ENCODE measurements at regions not wholly inside any gene's neighbourhood (a gene's known extent, or its start where the extent isn't known, plus 50 kb on each side); places are given as distances from the start of the nearest gene placed in this dataset.

- Mint-ChIP-seq H3K9me3 (ENCODE audit: unreplicated experiment) (no peaks in the 10 kb centered on the region), H3K4me3 (ENCODE audit: unreplicated experiment) (no peak overlapping the region), H3K27me3 (ENCODE audit: unreplicated experiment) (no peaks in the 10 kb centered on the region), H3K4me1 (ENCODE audit: unreplicated experiment) (peaks cover 3% of the 10 kb centered on the region), H3K27ac (ENCODE audit: unreplicated experiment) (no peak overlapping the region), H3K36me3 (ENCODE audit: low read depth, unreplicated experiment) (no peaks in the 10 kb centered on the region)
- no peak for DNase-seq (ENCODE audit: low spot score)
- no peak for TF ChIP-seq CTCF (IDR thresholded peaks at IDR 0.05; ENCODE audit: unreplicated experiment)
Measured at GRCh38 chr6:128648022-128648598, 127.7 kb upstream of the PTPRK start.

- H3K4me3 Mint-ChIP-seq (ENCODE audit: unreplicated experiment) = no peak overlapping the region
- no peak for TF ChIP-seq CTCF (IDR thresholded peaks at IDR 0.05; ENCODE audit: unreplicated experiment)
- no peaks in the 10 kb centered on the region for H3K9me3 Mint-ChIP-seq (ENCODE audit: unreplicated experiment)
- H3K36me3 Mint-ChIP-seq (ENCODE audit: low read depth, unreplicated experiment) = no peaks in the 10 kb centered on the region
- peaks cover 13% of the 10 kb centered on the region for H3K4me1 Mint-ChIP-seq (ENCODE audit: unreplicated experiment)
- no peak overlapping the region for H3K27ac Mint-ChIP-seq (ENCODE audit: unreplicated experiment)
- DNase-seq (ENCODE audit: low spot score) = no peak
- H3K27me3 Mint-ChIP-seq (ENCODE audit: unreplicated experiment) = peaks cover 1% of the 10 kb centered on the region
Measured at GRCh38 chr6:128642132-128642531, 121.7 kb upstream of the PTPRK start.

GRCh38 chr6:128641703-128642102 lies 121.3 kb upstream of the PTPRK start:
- H3K27me3 Mint-ChIP-seq (ENCODE audit: unreplicated experiment) = peaks cover 1% of the 10 kb centered on the region
- H3K27ac Mint-ChIP-seq (ENCODE audit: unreplicated experiment) = no peak overlapping the region
- no peaks in the 10 kb centered on the region for H3K36me3 Mint-ChIP-seq (ENCODE audit: low read depth, unreplicated experiment)
- no peak for DNase-seq (ENCODE audit: low spot score)
- H3K9me3 Mint-ChIP-seq (ENCODE audit: unreplicated experiment) = no peaks in the 10 kb centered on the region
- peaks cover 13% of the 10 kb centered on the region for H3K4me1 Mint-ChIP-seq (ENCODE audit: unreplicated experiment)
- no peak for TF ChIP-seq CTCF (IDR thresholded peaks at IDR 0.05; ENCODE audit: unreplicated experiment)
- H3K4me3 Mint-ChIP-seq (ENCODE audit: unreplicated experiment) = no peak overlapping the region

GRCh38 chr6:128638817-128639216 lies 118.4 kb upstream of the PTPRK start:
- no peak for DNase-seq (ENCODE audit: low spot score)
- TF ChIP-seq CTCF (IDR thresholded peaks at IDR 0.05; ENCODE audit: unreplicated experiment) = no peak
- H3K36me3 Mint-ChIP-seq (ENCODE audit: low read depth, unreplicated experiment) = no peaks in the 10 kb centered on the region
- H3K27me3 Mint-ChIP-seq (ENCODE audit: unreplicated experiment) = peaks cover 1% of the 10 kb centered on the region
- no peak overlapping the region for H3K27ac Mint-ChIP-seq (ENCODE audit: unreplicated experiment)
- no peak overlapping the region for H3K4me3 Mint-ChIP-seq (ENCODE audit: unreplicated experiment)
- no peaks in the 10 kb centered on the region for H3K9me3 Mint-ChIP-seq (ENCODE audit: unreplicated experiment)
- peaks cover 10% of the 10 kb centered on the region for H3K4me1 Mint-ChIP-seq (ENCODE audit: unreplicated experiment)

GRCh38 chr6:128635219-128635618 lies 114.8 kb upstream of the PTPRK start:
- Mint-ChIP-seq H3K27me3 (ENCODE audit: unreplicated experiment) (no peaks in the 10 kb centered on the region), H3K27ac (ENCODE audit: unreplicated experiment) (no peak overlapping the region), H3K36me3 (ENCODE audit: low read depth, unreplicated experiment) (no peaks in the 10 kb centered on the region), H3K9me3 (ENCODE audit: unreplicated experiment) (no peaks in the 10 kb centered on the region), H3K4me3 (ENCODE audit: unreplicated experiment) (no peak overlapping the region), H3K4me1 (ENCODE audit: unreplicated experiment) (no peaks in the 10 kb centered on the region)
- TF ChIP-seq CTCF (IDR thresholded peaks at IDR 0.05; ENCODE audit: unreplicated experiment) = no peak
- DNase-seq (ENCODE audit: low spot score) = no peak
